GM18508 (cell line): ENCODE measurements at regions not wholly inside any gene's neighbourhood (a gene's known extent, or its start where the extent isn't known, plus 50 kb on each side); places are given as distances from the start of the nearest gene placed in this dataset.

Experiments used
- ATAC-seq: cut with Tn5 transposase; IDR thresholded peaks from one replicate; pipeline ENCODE4 v1.9.1; 2021; ENCODE audit warnings: moderate number of reproducible peaks; ENCODE audit not compliant: insufficient read depth, unreplicated experiment

DNA sequence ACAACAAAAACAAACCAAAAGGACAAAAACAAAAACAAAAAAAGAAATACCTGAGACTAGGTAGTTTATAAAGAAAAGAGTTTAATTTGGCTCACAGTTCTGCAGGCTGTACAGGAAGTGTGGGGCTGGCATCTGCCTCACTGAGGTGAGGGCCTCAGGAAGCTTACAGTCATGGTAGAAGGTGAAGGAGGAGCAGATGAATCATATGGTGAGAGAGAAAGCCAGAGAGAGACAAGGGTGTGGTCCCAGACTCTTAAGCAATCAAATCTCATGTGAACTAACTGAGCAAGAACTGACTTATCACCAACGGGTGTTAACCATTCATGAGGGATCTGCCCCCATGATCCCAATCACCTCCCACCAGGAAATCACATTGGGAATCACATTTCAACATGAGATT is 58.8 kb upstream of the ZBED5 start:
- no peak for ATAC-seq

DNA sequence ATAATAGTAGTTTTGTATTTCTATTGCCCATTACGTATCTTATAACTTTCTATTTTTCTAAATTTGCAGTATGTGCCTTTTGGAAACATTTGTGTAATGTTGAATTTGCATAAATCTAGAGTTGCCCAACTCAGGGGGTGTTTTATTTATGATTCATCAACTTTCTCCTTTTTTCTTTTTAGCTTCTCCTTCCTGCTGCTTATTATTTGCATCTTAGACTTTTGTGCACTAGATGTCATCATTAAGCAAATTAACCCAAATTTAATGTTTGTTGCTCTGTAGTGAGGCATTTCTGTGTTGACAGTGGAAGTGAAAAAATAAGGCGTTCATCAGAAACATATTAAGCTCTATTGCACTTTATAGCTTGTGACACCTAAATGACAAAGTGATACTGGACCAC is 56.2 kb upstream of the ZBED5 start:
- ATAC-seq = no peak

DNA sequence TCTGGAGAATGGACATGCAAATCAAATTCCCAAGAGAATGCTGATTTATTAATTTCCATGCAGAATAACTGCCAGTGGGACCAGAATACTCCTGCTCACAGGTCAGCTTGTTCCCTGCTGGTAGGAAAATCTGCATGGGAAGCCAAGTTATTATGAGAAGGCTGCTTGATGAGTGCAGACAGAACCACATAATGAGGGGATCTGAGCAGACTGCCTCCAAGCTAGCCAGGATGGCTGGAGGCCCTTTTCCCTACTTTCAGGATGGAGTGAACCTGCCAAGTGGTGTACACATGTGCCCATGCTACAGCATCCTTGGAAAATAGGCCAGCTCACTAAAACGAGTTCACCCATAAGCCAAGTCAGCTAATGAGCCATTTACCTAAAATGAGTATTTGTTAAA is 55.2 kb upstream of the ZBED5 start:
- ATAC-seq = no peak

DNA sequence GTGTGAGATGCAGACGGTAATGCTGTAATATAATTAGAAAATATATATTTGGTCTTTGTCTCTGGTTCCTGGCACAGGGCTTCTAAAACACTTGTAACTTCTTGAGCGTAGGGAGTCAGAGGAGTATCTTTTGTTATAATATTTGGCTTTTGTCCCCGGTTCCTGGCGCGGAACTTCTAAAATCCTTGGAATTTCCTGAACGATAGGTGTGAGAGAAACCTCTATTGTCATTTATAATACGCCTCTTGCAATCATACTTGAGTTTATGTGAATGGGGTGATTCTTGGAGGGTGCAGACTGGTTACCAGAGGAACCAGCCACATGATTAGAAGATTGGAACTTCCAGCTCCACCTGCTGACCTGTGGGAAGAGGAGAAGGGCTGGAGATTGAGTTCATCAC is 54.1 kb upstream of the ZBED5 start:
- no peak for ATAC-seq

DNA sequence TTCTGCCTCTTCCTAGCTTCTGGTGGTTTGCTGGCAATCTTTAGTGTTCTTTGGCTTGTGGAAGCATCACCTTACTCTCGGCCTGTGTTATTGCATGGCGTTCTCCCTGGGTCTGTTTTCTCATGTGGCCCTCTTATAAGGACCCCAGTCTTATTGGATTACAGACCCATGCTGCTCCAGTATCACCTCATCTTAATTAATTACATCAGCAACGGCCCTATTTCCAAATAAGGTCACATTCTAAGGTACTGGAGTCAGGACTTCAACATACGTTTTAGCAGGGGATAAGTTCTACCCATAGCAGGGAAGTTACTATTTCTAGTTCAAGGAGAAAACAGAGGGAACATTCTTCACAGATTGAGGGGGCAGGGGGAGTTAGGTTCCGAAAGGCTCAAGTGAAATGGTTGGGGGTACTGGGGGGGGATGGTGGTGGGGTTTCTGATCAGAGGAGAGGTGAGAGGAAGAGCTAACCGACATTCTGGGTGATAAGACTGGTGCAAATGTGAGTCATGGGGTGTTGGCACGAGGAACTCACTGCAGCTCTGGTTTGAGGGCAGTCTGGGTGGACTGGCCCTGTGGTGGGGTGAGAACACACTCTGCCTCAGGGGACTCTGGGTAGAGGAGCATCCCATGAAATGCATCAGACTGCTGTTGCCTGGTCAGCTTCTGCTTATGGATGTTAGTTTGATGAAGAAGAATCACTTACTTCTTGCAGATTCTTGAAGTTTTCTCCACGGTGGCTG is 51.5 kb upstream of the ZBED5 start:
- ATAC-seq = no peak

- ATAC-seq = no peak
Measured at GRCh38 chr11:10908215-10908951, 50.5 kb upstream of the ZBED5 start.
